CD4-positive, alpha-beta T cell treated with Interleukin-6 at 100 ng/mL for 8 hours (primary cell): ENCODE measurements at regions not wholly inside any gene's neighbourhood (a gene's known extent, or its start where the extent isn't known, plus 50 kb on each side); places are given as distances from the start of the nearest gene placed in this dataset.
A peak's percentile ranks its signal among the peaks of the same experiment; 100 is the strongest.

Source experiments
- DNase-seq: peaks from one replicate; pipeline ENCODE4 v3.0.0-alpha.2; 2020; ENCODE audit warnings: mixed read lengths, low spot score

DNA sequence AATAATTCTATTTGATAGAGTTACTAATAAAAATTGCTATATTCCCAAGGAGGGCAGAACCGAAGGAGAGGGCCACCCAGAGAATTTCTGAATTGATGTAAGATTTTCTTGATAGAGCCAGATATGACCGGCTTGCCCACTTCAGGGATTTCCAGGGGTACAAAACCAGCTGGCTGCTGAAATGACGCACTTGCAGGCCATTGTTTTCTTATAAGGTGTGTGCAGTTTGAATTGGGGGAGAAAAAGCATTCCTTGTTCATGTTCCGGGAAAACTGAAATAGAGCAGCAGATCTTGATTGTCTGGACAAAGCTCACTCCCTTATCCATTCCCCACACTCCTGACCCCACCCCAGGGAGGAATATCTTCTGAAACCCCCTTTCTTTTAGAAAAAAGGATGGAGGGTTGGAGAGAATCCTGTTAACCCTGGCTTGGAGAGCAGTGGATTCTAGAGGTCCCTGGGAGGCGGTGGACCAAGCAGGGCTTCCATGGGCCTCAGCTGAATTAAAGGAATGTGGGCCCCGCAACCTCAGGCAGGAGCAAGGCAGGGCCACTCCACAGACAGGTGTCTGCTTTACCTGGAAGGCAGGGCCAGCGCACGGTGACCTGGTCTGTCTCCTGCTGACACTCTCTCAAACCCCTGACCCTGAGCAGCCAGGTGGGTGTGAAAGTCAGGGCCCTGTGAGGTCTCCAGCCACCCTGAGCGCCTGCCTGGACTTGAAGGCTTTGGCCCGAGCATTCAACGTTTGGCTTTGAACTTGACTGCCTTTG, 96.4 kb downstream of the TMEM170B start:
- DNase-seq, result no peak

GRCh38 chr6:11634948-11635347, 97.4 kb downstream of the TMEM170B start:
- DNase-seq, result no peak

- no peak for DNase-seq
Measured at GRCh38 chr6:11636121-11636520, 98.6 kb downstream of the TMEM170B start.

DNA sequence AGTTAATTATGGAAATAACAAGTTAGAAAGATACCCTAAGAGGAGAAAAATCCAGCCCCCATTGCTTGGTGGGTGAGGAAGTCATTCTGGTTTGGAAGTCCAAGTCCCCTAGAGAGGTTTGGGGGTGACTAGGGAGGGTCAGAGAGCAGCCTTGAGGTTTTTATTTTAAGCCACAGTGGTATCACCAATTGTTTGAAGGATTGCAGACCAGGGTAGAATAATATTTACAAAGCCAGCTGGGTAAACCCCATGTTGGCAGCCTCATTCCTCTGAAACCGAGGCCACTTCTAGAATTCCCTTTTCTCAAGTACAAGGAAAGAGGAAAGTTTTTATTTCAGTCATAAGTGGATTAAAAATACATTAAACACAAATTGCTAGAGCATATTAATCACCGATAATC, 99.7 kb downstream of the TMEM170B start:
- no peak for DNase-seq

- no peak for DNase-seq
Measured at GRCh38 chr6:11639376-11640235, 102.1 kb downstream of the TMEM170B start.

GRCh38 chr6:11640486-11640885, 102.9 kb downstream of the TMEM170B start:
- DNase-seq, result no peak

DNA sequence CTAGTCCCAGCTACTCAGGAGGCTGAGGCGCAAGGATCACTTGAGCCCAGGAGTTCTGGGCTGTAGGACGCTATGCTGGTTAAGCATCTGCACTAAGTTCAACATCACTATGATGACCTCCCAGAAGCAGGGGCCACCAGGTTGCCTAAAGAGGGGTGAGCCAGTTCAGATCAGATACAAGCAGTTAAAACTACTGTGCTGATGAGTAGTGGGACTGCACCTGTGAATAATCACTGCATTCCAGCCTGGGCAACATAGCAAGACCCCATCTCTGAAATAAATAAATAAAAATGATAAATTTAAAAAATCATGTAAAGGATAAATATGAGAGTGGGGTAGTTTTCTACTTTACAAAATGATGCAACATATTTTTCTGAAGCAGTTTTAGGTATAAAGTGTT, 106.5 kb downstream of the TMEM170B start:
- DNase-seq, result no peak

DNA sequence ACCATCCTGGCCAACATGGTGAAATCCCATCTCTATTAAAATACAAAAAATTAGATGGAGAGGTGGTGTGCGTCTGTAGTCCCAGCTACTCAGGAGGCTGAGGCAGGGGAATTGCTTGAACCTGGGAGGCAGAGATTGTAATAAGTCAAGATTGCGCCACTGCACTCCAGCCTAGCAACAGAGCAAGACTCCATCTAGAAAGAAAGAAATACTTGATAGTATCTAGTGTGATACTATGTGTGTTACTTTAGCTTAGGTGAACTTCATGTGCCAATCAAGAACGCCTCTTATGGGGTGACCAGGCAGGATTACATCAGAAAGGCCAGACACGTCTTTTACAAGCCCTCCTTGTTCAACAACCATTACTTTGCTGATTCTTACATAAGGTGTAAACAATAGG, 107.1 kb downstream of the TMEM170B start:
- no peak for DNase-seq

- no peak for DNase-seq
Measured at GRCh38 chr6:11645016-11645415, 107.5 kb downstream of the TMEM170B start.

- no peak for DNase-seq
Measured at GRCh38 chr6:11648436-11648775, 110.9 kb downstream of the TMEM170B start.

GRCh38 chr6:11648889-11649288, 111.3 kb downstream of the TMEM170B start:
- DNase-seq, result no peak

DNA sequence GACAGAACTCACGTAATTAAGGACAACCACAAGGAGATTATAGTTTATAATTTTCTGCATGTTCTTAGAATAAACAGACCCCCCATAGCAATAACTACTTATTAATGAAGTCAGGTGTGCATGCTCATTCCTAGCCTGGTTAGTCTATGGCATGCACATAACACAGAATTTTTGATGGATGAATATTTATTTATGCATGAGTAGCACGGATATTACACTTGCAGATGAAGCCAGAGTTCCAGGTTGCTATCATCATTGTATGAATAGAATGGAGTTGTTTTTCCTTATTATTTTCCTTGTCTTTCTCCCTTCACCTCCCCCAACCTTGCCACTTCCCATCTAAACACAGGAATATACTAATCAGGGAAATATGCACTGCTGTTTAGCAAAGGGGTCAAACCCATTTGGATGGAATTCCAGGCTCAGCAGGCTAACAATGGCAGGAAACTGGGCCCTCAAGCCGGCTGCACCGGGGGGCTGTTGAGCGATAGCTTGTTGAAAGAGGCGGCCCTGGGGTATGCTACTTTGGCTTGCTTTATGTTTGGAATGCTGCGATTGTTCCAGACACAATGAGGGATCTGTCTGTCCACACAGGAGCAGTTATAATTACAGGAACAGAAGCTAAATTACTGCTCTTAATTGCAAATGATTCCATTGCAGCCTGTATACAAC, 112.6 kb downstream of the TMEM170B start:
- no peak for DNase-seq

DNA sequence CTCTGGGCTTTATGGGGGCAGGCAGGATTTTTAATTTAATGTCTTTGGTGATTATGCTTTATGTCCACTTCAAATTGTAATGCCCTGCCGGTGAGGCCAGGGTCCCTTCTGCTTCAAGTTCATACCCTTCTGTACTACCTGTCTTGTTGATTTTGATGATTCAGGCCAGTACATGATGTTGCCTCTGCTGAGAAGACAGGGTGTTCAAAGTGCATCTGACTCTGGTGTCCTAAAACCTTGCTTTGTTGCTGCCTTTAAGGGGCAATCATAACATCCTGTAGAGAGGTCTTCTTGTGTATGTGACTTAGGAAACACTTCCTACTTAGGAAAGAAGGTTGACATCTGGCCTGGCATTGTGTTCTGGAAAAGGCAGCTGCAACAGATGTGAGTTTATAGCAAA, 113.2 kb downstream of the TMEM170B start:
- no peak for DNase-seq

DNA sequence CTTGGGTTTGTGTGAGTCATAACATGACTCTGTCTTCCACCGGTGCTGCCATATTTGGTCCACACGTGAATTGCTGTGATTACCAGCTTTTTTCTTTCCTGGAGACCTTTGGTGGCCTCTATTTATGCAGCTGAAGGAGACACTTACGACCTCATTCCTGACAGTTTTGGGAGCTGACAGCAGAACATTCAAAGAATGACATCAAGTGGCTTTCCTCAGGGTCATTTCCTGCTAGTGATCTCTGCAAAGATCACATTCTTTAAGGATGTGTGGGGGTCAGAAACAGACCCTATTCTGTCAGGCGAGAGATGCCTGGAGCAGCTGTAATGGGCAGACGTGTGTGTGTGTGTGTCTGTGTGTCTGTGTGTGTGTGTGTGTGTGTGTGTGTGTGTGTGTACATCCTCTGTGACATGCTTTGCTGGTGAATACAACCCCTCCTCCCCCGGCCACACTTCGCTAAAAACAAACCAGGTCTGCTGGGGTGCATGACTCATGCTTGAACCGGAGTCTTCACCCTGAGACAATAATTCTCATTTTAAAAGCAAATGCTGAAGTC, 115.6 kb downstream of the TMEM170B start:
- DNase-seq, result peak; percentile 28

GRCh38 chr6:11654876-11655275, 117.3 kb downstream of the TMEM170B start:
- DNase-seq, result no peak

GRCh38 chr6:11656491-11656890, 118.9 kb downstream of the TMEM170B start:
- no peak for DNase-seq

- DNase-seq, result no peak
Measured at GRCh38 chr6:11659757-11660156, 118.8 kb downstream of the ADTRP start.

- DNase-seq, result no peak
Measured at GRCh38 chr6:11662323-11662722, 116.3 kb downstream of the ADTRP start.

GRCh38 chr6:11663519-11663918, 115.1 kb downstream of the ADTRP start:
- no peak for DNase-seq
